Heart left ventricle (tissue), 16 donors: ENCODE measurements at regions not wholly inside any gene's neighbourhood (a gene's known extent, or its start where the extent isn't known, plus 50 kb on each side); places are given as distances from the start of the nearest gene placed in this dataset.

Experiments used
- ATAC-seq, 4 donors: fragments of 200-7000 bp; cut with Tn5 transposase; one replicate each; pipeline ENCODE4 v1.9.1; 2020 to 2022; ENCODE audit warnings: moderate library complexity in 4 of 4, mild to moderate bottlenecking in 3 of 4, moderate number of reproducible peaks in 1 of 4
- DNase-seq, 5 donors: peaks; one replicate each; pipeline ENCODE4 v3.0.0-alpha.2; 2020
- H3K27ac ChIP-seq, 12 donors: fragments of 200-600 bp; sonication (generic) in 4 of 12; one replicate each; pipeline versions ENCODE4 v1.5.0 to v1.8.0; 2016 to 2022; ENCODE audit warnings: mild to moderate bottlenecking in 2 of 12
- H3K27me3 ChIP-seq, 9 donors: fragments of 200-600 bp; sonication (generic) in 2 of 9; one replicate each; pipeline versions ENCODE4 v1.5.1 to v1.8.0; 2016 to 2022; ENCODE audit warnings: mild to moderate bottlenecking in 3 of 9
- H3K36me3 ChIP-seq, 9 donors: fragments of 200-600 bp; sonication (generic) in 2 of 9; one replicate each; pipeline versions ENCODE4 v1.5.0 to v1.8.0; 2018 to 2022; ENCODE audit warnings: mild to moderate bottlenecking in 2 of 9
- H3K4me1 ChIP-seq, 12 donors: fragments of 200-600 bp; sonication (generic) in 4 of 12; one replicate each; pipeline versions ENCODE4 v1.5.0 to v1.8.0; 2016 to 2022; ENCODE audit warnings: mild to moderate bottlenecking in 3 of 12
- H3K4me3 ChIP-seq, 12 donors: fragments of 200-600 bp; sonication (generic) in 4 of 12; one replicate each; pipeline versions ENCODE4 v1.5.0 to v1.8.0; 2017 to 2022; ENCODE audit warnings: mild to moderate bottlenecking in 9 of 12, moderate library complexity in 4 of 12
- H3K9me3 ChIP-seq, 12 donors: fragments of 200-600 bp; sonication (generic) in 4 of 12; one replicate each; pipeline versions ENCODE4 v1.5.0 to v1.8.0; 2016 to 2022; ENCODE audit warnings: mild to moderate bottlenecking in 1 of 12
- POLR2A ChIP-seq, 2 donors: fragments of 450-650 bp; IDR thresholded peaks; one replicate each; pipeline ENCODE4 v1.6.1; 2017; ENCODE audit warnings: antibody characterized with exemption in 2 of 2, mild to moderate bottlenecking in 2 of 2, moderate library complexity in 2 of 2
- WGBS, 4 donors: extraction: QIAGEN DNeasy Blood & Tissue Kit in 2 of 4; methylation state at CpG; one replicate each; pipeline versions ENCODE4 v1.1.5 to v1.1.7; 2013 to 2018; 5-methylcytosine and 5-hydroxymethylcytosine counted together
- intact Hi-C, 10 donors: fragments of 100-400 bp; cut with DNase I; formaldehyde crosslinking; loops; one replicate each; pipeline versions ENCODE4 v1.11.1 to v1.14.2; 2022
- TF ChIP-seq, protein P1 (sequence below), 12 donors: fragments of 200-600 bp; sonication (generic) in 4 of 12; IDR thresholded peaks; one replicate each; pipeline versions ENCODE4 v1.5.0 to v1.8.0; 2018 to 2022; ENCODE audit warnings: antibody characterized with exemption in 12 of 12, mild to moderate bottlenecking in 5 of 12
- donor health status: ischemic (EF 13 %, LVEDD 7.1; RV severe dilation, severe dysfunction).
- donor health status: healthy with polysubstance abuse.
- donor health status: DM: no; HTN: yes; CAD: no.
- donor health status: DM: no; HTN: no; CAD: no.
- donor health status: ischemic (EF 25% LVEDD 6.9; RV normal size, moderate dysfunction).
- donor health status: ischemic (EF 25% LVEDD 5.7; RV mildly dilated, moderate dysfunction).
- donor health status: healthy.
- donor health status: DM: yes; HTN: yes; CAD: no.
- donor health status: ischemic (EF 35%, LVEDD 5.7; RV mildly dilated, moderate dysfunction).
- donor health status: nonischemic (EF 11% LVEDD 7.7; RV severe dilation, severe dysfunction).
- donor health status: DM: yes; HTN: yes; CAD: no.
- donor health status: PGD.
- donor health status: ischemic (EF 29% LVEDD 5.4; RV normal size, mild dysfunction).
- donor health status: nonischemic (EF 23%, LVEDD 6.1; RV moderate dilation, normal function).

GRCh38 chr10:59595593-59595992 lies 114.1 kb downstream of the SLC16A9 start:
- Histone ChIP-seq H3K4me3 (no peak overlapping the region), H3K27ac (no peak overlapping the region), H3K27me3 (no peaks in the 10 kb centered on the region), H3K4me1 (no peaks in the 10 kb centered on the region), H3K36me3 (no peaks in the 10 kb centered on the region), H3K9me3 (no peaks in the 10 kb centered on the region)
- TF ChIP-seq, protein P1, sequence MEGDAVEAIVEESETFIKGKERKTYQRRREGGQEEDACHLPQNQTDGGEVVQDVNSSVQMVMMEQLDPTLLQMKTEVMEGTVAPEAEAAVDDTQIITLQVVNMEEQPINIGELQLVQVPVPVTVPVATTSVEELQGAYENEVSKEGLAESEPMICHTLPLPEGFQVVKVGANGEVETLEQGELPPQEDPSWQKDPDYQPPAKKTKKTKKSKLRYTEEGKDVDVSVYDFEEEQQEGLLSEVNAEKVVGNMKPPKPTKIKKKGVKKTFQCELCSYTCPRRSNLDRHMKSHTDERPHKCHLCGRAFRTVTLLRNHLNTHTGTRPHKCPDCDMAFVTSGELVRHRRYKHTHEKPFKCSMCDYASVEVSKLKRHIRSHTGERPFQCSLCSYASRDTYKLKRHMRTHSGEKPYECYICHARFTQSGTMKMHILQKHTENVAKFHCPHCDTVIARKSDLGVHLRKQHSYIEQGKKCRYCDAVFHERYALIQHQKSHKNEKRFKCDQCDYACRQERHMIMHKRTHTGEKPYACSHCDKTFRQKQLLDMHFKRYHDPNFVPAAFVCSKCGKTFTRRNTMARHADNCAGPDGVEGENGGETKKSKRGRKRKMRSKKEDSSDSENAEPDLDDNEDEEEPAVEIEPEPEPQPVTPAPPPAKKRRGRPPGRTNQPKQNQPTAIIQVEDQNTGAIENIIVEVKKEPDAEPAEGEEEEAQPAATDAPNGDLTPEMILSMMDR (IDR thresholded peaks at IDR 0.05) = no peak
- TF ChIP-seq POLR2A (IDR thresholded peaks at IDR 0.05) = no peak
- intact Hi-C loops = no loop called here
- no peak for DNase-seq
- 60 to 81% (median 68%) methylated on average over 1 of the region's 1 CpG for WGBS, 4 donors
- ATAC-seq = no peak

DNA sequence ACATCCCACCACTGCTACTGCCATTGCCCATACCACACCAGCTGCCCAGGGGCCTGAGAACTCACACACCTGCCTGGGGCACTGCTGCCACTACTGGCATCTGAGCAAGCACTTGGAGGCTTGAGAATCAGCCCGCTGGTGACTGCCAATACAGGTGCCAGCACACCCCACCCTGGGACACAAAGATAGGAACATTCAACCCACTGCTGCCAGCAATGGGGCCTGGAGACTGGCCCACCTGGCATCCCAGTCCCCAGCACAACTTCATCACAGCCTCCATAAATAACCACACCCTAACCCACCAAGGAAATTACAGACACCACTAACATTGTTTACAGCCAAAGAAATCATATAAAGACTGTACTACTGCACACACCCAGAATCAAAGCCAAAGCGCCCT lies 115.9 kb downstream of the SLC16A9 start:
- H3K9me3 ChIP-seq = no peaks in the 10 kb centered on the region
- intact Hi-C loops = no loop called here
- no peak overlapping the region for H3K4me3 ChIP-seq
- no peaks in the 10 kb centered on the region for H3K36me3 ChIP-seq
- TF ChIP-seq POLR2A (IDR thresholded peaks at IDR 0.05) = no peak
- TF ChIP-seq, protein P1 (IDR thresholded peaks at IDR 0.05) = no peak
- ATAC-seq (no peak), DNase-seq (no peak)
- no peak overlapping the region for H3K27ac ChIP-seq
- H3K27me3 ChIP-seq = no peaks in the 10 kb centered on the region
- no peaks in the 10 kb centered on the region for H3K4me1 ChIP-seq
- 89 to 94% (median 93%) methylated on average over 2 of the region's 2 CpGs for WGBS, 4 donors

GRCh38 chr10:59589796-59590195 lies 119.9 kb downstream of the SLC16A9 start:
- Histone ChIP-seq H3K36me3 (no peaks in the 10 kb centered on the region), H3K27me3 (no peaks in the 10 kb centered on the region), H3K4me3 (no peak overlapping the region), H3K27ac (no peak overlapping the region), H3K9me3 (no peaks in the 10 kb centered on the region), H3K4me1 (no peaks in the 10 kb centered on the region)
- intact Hi-C loops = loop anchor here in 2 of 10 donors (10.0 kb wide), 1 partner anchor 635 kb away; no protein-coding TSS in a partner anchor
- TF ChIP-seq POLR2A (IDR thresholded peaks at IDR 0.05) = no peak
- TF ChIP-seq, protein P1 (IDR thresholded peaks at IDR 0.05) = no peak
- 72 to 78% (median 76%) methylated on average over 6 of the region's 6 CpGs for WGBS, 4 donors
- DNase-seq (no peak), ATAC-seq (no peak)

DNA sequence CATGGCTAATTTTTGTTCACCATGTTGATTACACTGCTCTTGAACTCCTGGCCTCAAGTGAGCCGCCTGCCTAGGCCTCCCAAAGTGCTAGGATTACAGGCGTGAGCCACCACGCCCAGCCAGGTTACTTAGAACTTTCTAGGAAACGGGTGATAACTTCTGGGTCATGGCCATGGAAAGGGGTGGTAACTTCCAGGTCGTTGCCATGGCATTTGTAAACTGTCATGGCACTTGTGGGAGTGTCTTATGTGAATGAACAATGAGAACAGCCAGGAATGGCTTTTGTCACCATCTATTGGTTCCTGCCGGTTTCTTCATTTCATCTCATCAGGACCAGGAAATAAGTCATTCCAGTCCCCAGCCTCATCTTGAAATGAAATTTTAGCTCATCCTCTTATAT lies 120.9 kb downstream of the SLC16A9 start:
- intact Hi-C loops = loop anchor here in 2 of 10 donors (10.0 kb wide), 1 partner anchor 634 kb away; no protein-coding TSS in a partner anchor

More for the DNA sequence above, 120.9 kb downstream of the SLC16A9 start:
- no peak for TF ChIP-seq POLR2A (IDR thresholded peaks at IDR 0.05)
- TF ChIP-seq, protein P1 (IDR thresholded peaks at IDR 0.05) = no peak
- DNase-seq (no peak), ATAC-seq (no peak)
- Histone ChIP-seq H3K27me3 (no peaks in the 10 kb centered on the region), H3K4me1 (no peaks in the 10 kb centered on the region), H3K9me3 (no peaks in the 10 kb centered on the region), H3K4me3 (no peak overlapping the region), H3K36me3 (no peaks in the 10 kb centered on the region), H3K27ac (no peak overlapping the region)
- WGBS, 4 donors = 71 to 76% (median 74%) methylated on average over 6 of the region's 6 CpGs
